ENCODE measurements at regions not wholly inside any gene's neighbourhood (a gene's known extent, or its start where the extent isn't known, plus 50 kb on each side); places are given as distances from the start of the nearest gene placed in this dataset.
A peak's percentile ranks its signal among the peaks of the same experiment; 100 is the strongest.
"Not testable (repeated sequence)": the region's sequence is repeated elsewhere in the genome, so short reads cannot be mapped to it uniquely, and the experiment has no call there.

DNA sequence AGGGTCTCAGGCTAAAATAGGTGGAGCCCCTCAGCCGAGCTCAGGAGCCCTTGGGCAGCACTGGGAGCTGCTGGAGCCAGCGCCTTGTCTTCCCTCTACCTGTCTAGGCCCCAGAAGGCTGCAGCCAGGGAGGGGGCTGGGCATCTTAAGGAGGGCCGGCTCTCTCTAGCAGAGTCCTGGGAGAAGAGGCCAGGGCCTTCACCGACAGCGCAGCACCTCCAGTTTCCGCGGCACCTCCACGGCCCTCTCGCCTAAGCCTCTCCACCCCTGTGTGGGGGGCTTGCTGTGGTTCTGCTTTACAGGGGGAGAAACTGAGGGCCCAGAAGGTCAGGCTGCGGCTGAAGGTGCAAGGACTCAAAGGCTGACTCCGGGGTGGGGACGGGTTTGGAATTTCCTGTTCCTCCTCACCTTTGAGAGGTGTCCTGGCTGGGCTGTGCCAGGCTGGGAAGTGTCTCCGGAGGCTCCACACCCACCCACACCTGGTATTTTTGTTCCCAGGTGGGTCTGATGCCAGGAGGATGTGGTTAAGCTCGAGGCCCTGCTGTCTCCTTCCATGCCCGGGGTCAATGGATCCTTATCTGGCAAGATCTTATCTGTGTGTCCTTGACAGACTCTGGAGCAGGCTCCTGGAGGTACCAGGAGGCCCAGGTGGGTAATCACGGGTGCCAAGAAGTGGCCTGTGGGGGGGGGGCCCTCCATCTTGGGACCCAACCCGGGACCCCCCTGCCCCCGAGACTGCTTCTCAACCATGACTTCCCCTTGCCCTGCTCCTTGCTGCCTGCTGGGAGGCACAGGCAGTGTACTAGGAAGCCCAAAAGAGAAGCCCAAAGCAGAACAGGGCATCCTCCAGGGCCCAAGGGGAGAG lies 95.3 kb upstream of the FGF3 start:
- H3K27me3 ChIP-seq = no peaks in the 10 kb centered on the region
- H3K36me3 ChIP-seq (ENCODE audit: low read depth, missing control alignments) = no peaks in the 10 kb centered on the region
- no peak overlapping the region for H3K27ac ChIP-seq
- TF ChIP-seq, protein P1, sequence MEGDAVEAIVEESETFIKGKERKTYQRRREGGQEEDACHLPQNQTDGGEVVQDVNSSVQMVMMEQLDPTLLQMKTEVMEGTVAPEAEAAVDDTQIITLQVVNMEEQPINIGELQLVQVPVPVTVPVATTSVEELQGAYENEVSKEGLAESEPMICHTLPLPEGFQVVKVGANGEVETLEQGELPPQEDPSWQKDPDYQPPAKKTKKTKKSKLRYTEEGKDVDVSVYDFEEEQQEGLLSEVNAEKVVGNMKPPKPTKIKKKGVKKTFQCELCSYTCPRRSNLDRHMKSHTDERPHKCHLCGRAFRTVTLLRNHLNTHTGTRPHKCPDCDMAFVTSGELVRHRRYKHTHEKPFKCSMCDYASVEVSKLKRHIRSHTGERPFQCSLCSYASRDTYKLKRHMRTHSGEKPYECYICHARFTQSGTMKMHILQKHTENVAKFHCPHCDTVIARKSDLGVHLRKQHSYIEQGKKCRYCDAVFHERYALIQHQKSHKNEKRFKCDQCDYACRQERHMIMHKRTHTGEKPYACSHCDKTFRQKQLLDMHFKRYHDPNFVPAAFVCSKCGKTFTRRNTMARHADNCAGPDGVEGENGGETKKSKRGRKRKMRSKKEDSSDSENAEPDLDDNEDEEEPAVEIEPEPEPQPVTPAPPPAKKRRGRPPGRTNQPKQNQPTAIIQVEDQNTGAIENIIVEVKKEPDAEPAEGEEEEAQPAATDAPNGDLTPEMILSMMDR (IDR thresholded peaks at IDR 0.05) = no peak
- no peak for TF ChIP-seq POLR2A (IDR thresholded peaks at IDR 0.05)
- no peak for DNase-seq
- peaks cover 18% of the 10 kb centered on the region for H3K4me1 ChIP-seq
- no peak overlapping the region for H3K4me3 ChIP-seq
- WGBS, 2 donors = 80 to 82% methylated on average over 11 to 18 of the region's 18 CpGs
- intact Hi-C loops (cut with DNase I; ENCODE audit: low total_unique reads) = loop anchor here (5.0 kb wide), 1 partner anchor 278 kb away; no protein-coding TSS in a partner anchor
- H3K9me3 ChIP-seq = no peaks in the 10 kb centered on the region

DNA sequence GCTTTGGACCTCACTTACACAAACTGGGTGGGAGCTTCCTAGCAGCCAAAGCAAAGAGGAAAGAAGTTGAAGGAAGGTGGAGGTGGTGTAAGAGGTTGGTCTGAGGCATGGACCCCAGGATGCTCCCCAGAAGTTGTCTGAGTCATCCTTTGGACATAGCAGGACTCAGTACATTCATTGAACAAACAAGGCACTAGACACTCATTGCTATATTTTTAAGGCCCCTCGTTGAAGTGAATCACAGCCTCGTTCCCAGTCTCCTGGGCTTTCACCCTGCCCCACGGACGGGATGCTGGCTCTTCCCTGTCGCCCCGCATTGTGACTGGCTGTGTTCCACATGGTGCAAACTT lies 95.9 kb upstream of the FGF3 start:
- Histone ChIP-seq H3K27ac (no peak overlapping the region), H3K36me3 (ENCODE audit: low read depth, missing control alignments) (no peaks in the 10 kb centered on the region), H3K27me3 (no peaks in the 10 kb centered on the region), H3K9me3 (no peaks in the 10 kb centered on the region), H3K4me3 (no peak overlapping the region), H3K4me1 (peaks cover 15% of the 10 kb centered on the region)
- DNase-seq = no peak
- TF ChIP-seq, protein P1 (IDR thresholded peaks at IDR 0.05) = no peak
- no peak for TF ChIP-seq POLR2A (IDR thresholded peaks at IDR 0.05)
- intact Hi-C loops (cut with DNase I; ENCODE audit: low total_unique reads) = loop anchor here (5.0 kb wide), 1 partner anchor 277 kb away; no protein-coding TSS in a partner anchor
- 47 to 65% methylated on average over 2 to 6 of the region's 6 CpGs for WGBS, 2 donors

DNA sequence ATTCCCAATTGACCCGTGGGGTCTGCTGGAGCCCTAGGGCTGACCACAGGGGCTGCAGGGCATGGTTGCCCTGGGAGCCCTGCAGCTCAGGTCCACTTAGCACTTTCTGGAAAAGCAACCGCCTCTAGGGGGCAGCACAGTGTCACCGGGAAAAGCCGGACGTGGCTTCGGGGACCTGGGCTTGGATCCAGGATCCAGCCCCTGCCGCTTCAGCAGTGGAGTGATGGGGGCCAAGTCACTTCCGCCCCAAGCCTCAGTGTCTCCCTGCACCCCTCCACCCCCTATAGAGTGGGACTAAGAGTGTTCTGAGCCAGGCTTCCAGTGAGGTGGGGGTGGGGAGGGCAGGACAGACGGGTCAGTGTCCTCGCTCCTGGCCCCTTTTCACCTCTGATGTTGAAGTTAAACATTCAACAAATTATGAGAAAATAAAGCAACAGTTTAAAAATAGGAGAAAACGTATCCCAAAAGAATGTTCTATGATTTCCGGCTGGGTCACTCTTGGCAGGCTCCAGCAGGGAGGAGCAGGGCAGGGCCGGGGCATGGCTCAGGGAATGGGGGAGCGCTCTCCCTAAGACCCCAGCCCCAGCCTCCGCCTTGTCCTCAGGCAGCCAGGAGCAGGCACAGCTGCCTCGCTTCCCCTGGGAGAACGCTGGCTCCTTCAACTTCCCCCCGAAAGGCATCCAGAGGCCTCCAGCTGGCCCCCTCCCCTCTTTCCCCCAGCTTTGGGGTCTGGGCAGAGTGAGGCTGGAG lies 96.5 kb upstream of the FGF3 start:
- intact Hi-C loops (cut with DNase I; ENCODE audit: low total_unique reads) = loop anchor here (5.0 kb wide), 1 partner anchor 277 kb away; no protein-coding TSS in a partner anchor
- H3K4me1 ChIP-seq = peaks cover 15% of the 10 kb centered on the region
- WGBS, 2 donors = 33 to 37% methylated on average over 11 to 18 of the region's 18 CpGs
- H3K36me3 ChIP-seq (ENCODE audit: low read depth, missing control alignments) = no peaks in the 10 kb centered on the region
- DNase-seq = peak; percentile 89
- H3K27me3 ChIP-seq = no peaks in the 10 kb centered on the region
- H3K27ac ChIP-seq = peak overlapping the region in 1 of 2 donors; percentile 51
- H3K9me3 ChIP-seq = no peaks in the 10 kb centered on the region
- no peak for TF ChIP-seq POLR2A (IDR thresholded peaks at IDR 0.05)
- TF ChIP-seq, protein P1 (IDR thresholded peaks at IDR 0.05) = peak; percentile 71 to 86 (median 79)
- no peak overlapping the region for H3K4me3 ChIP-seq

DNA sequence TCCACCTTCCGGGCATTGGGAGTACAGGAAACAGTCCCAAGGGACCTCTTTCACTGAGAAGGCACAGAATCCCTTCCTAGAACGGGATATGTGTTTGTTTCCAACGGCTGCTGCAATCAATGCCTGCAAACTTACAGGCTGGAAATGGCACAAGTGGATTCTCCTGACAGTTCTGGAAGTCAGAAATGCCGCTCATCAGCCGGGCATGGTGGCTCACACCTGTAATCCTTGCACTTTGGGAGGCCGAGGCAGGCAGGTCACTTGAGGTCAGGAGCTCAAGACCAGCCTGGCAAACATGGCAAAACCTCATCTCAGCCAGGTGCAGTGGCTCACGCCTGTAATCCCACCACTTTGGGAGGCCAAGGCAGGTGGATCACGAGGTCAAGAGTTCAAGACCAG lies 97.0 kb upstream of the FGF3 start:
- WGBS, 2 donors = 57% methylated on average over 6 to 8 of the region's 8 CpGs
- Histone ChIP-seq H3K4me1 (peaks cover 15% of the 10 kb centered on the region), H3K27ac (peak overlapping the region in 1 of 2 donors; percentile 51)
- H3K36me3 ChIP-seq (ENCODE audit: low read depth, missing control alignments); H3K9me3 ChIP-seq; H3K4me3 ChIP-seq; DNase-seq; H3K27me3 ChIP-seq: not testable (repeated sequence)
- intact Hi-C loops (cut with DNase I; ENCODE audit: low total_unique reads) = loop anchor here (5.0 kb wide), 1 partner anchor 276 kb away; no protein-coding TSS in a partner anchor

DNA sequence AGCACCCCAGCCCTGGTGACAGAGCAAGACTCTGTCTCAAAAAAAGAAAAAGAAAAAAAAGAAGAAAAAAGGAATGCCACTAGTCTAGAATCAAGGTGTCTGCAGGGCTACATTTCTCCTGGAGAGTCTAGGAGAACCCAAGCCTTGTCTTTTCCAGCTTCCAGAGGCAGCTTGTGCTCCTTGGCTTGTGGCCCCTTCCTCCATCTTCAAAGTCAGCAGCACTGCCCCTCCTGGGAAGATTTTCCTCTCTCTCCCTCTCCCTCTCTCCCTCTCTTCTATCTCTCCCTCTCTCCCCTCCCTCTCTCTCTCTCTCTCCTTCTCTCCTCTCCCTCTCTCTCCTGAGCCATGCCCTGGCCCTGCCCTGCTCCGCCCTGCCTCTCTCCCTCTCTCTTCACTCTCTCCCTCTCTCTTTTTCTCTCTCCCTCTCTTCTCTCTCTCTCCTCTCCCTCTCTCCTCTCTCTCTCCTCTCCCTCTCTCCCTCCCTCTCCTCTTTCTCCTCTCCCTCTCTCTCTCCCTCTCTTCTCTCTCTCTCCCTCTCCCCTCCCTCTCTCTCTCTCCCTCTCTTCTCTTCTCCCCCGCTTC lies 97.7 kb upstream of the FGF3 start:
- WGBS, 2 donors = 86 to 91% methylated on average over 2 of the region's 2 CpGs
- Histone ChIP-seq H3K36me3 (ENCODE audit: low read depth, missing control alignments) (no peaks in the 10 kb centered on the region), H3K27me3 (no peaks in the 10 kb centered on the region), H3K4me1 (peaks cover 15% of the 10 kb centered on the region), H3K9me3 (no peaks in the 10 kb centered on the region), H3K4me3 (no peak overlapping the region), H3K27ac (no peak overlapping the region)
- intact Hi-C loops (cut with DNase I; ENCODE audit: low total_unique reads) = loop anchor here (5.0 kb wide), 1 partner anchor 275 kb away; no protein-coding TSS in a partner anchor
- no peak for DNase-seq
- TF ChIP-seq, protein P1 (IDR thresholded peaks at IDR 0.05) = no peak
- no peak for TF ChIP-seq POLR2A (IDR thresholded peaks at IDR 0.05)

Measured in testis (tissue), 2 donors.